H1 (cell line): ENCODE measurements at regions not wholly inside any gene's neighbourhood (a gene's known extent, or its start where the extent isn't known, plus 50 kb on each side); places are given as distances from the start of the nearest gene placed in this dataset.

Experiments
- BRCA1 ChIP-seq: IDR thresholded peaks from 2 replicates; pipeline ENCODE4 v1.6.1; 2012; ENCODE audit warnings: low read depth, low read length, improper control_type of control experiment
- CBX8 ChIP-seq: fragments of 300-800, 300-1000 bp; sonication (generic); IDR thresholded peaks from 2 replicates; pipeline ENCODE4 v1.7.1; 2016; ENCODE audit warnings: low read depth, low read length, borderline replicate concordance
- CHD2 ChIP-seq: IDR thresholded peaks from 2 replicates; pipeline ENCODE4 v1.6.1; 2012; ENCODE audit warnings: low read length, improper control_type of control experiment
- EZH2 ChIP-seq: fragments of 200-600 bp; sonication (generic); IDR thresholded peaks from 2 replicates; pipeline ENCODE4 v1.7.1; 2012; ENCODE audit warnings: low read depth, mild to moderate bottlenecking, moderate library complexity, low read length, inconsistent platforms; ENCODE audit not compliant: severe bottlenecking
- KDM4A ChIP-seq: IDR thresholded peaks from one replicate; pipeline ENCODE4 v1.7.1; 2012; ENCODE audit warnings: low read depth, mild to moderate bottlenecking, moderate library complexity, low read length, inconsistent platforms; ENCODE audit not compliant: severe bottlenecking
- MAFK ChIP-seq: IDR thresholded peaks from 2 replicates; pipeline ENCODE4 v1.6.1; 2012; ENCODE audit warnings: low read depth, mild to moderate bottlenecking, improper control_type of control experiment, low read length
- MAX ChIP-seq: IDR thresholded peaks from 2 replicates; pipeline ENCODE4 v1.6.1; 2012; ENCODE audit warnings: inconsistent platforms
- NANOG ChIP-seq: IDR thresholded peaks from 2 replicates; pipeline ENCODE4 v1.6.1; 2011; ENCODE audit warnings: low read length, low read depth, mild to moderate bottlenecking, inconsistent platforms; ENCODE audit not compliant: insufficient read depth, poor library complexity, severe bottlenecking

GRCh38 chr20:62572980-62573379, 69.3 kb upstream of the SLCO4A1 start (continued):
- TF ChIP-seq MAX, result no peak
- TF ChIP-seq MAFK, result no peak
- TF ChIP-seq KDM4A, result no peak
- TF ChIP-seq EZH2, result no peak
- TF ChIP-seq CHD2, result no peak
- no peak for TF ChIP-seq NANOG
- no peak for TF ChIP-seq BRCA1
- no peak for TF ChIP-seq CBX8
- TF ChIP-seq, all 59 proteins: peak for 0
